Kidney epithelial cell (primary cell): ENCODE measurements at regions not wholly inside any gene's neighbourhood (a gene's known extent, or its start where the extent isn't known, plus 50 kb on each side); places are given as distances from the start of the nearest gene placed in this dataset.

Experiments
- DNase-seq: peaks from one replicate; pipeline ENCODE4 v3.0.0-alpha.2; 2010; ENCODE audit warnings: low read depth
- H3K27me3 ChIP-seq: 2 replicates; pipeline ENCODE4 v1.6.0; 2011; ENCODE audit warnings: low read length; ENCODE audit not compliant: control insufficient read depth, insufficient read depth
- H3K36me3 ChIP-seq: 2 replicates; pipeline ENCODE4 v1.5.1; 2011; ENCODE audit warnings: low read length; ENCODE audit not compliant: control insufficient read depth, insufficient read depth
- H3K4me3 ChIP-seq: 2 replicates; pipeline ENCODE4 v1.5.1; 2011; ENCODE audit warnings: low read depth, mild to moderate bottlenecking, control low read depth, low read length
- CTCF ChIP-seq: IDR thresholded peaks from 2 replicates; pipeline ENCODE4 v1.5.1; 2011; ENCODE audit warnings: mild to moderate bottlenecking, moderate library complexity, low read length, control low read depth, inconsistent platforms; ENCODE audit not compliant: insufficient read depth, poor library complexity, severe bottlenecking

GRCh38 chr2:211033765-211034164 lies 477.4 kb downstream of the CPS1 start:
- Histone ChIP-seq H3K27me3 (no peaks in the 10 kb centered on the region), H3K4me3 (no peak overlapping the region), H3K36me3 (no peaks in the 10 kb centered on the region)
- peak; percentile 41 for TF ChIP-seq CTCF
- DNase-seq = no peak

- peak; percentile 60 for TF ChIP-seq CTCF
- no peaks in the 10 kb centered on the region for H3K27me3 ChIP-seq
- DNase-seq = no peak
- no peaks in the 10 kb centered on the region for H3K36me3 ChIP-seq
- H3K4me3 ChIP-seq = no peak overlapping the region
Measured at GRCh38 chr2:211035548-211036185, 479.3 kb downstream of the CPS1 start.

- no peak for TF ChIP-seq CTCF
- DNase-seq = no peak
- Histone ChIP-seq H3K36me3 (no peaks in the 10 kb centered on the region), H3K4me3 (no peak overlapping the region), H3K27me3 (no peaks in the 10 kb centered on the region)
Measured at GRCh38 chr2:211045025-211045424, 488.6 kb downstream of the CPS1 start.

- Histone ChIP-seq H3K36me3 (no peaks in the 10 kb centered on the region), H3K4me3 (no peak overlapping the region), H3K27me3 (no peaks in the 10 kb centered on the region)
- no peak for DNase-seq
- TF ChIP-seq CTCF = no peak
Measured at GRCh38 chr2:211049321-211050018, 493.1 kb downstream of the CPS1 start.

- TF ChIP-seq CTCF = peak; percentile 20
- Histone ChIP-seq H3K27me3 (no peaks in the 10 kb centered on the region), H3K36me3 (no peaks in the 10 kb centered on the region), H3K4me3 (no peak overlapping the region)
- DNase-seq = no peak
Measured at GRCh38 chr2:211055438-211055837, 499.0 kb downstream of the CPS1 start.

GRCh38 chr2:211061612-211062296 lies 505.4 kb downstream of the CPS1 start:
- Histone ChIP-seq H3K36me3 (no peaks in the 10 kb centered on the region), H3K27me3 (no peaks in the 10 kb centered on the region), H3K4me3 (no peak overlapping the region)
- DNase-seq = no peak
- TF ChIP-seq CTCF = no peak
